ENCODE measurements at regions not wholly inside any gene's neighbourhood (a gene's known extent, or its start where the extent isn't known, plus 50 kb on each side); places are given as distances from the start of the nearest gene placed in this dataset.

GRCh38 chr1:213446496-213446895 is 395.5 kb downstream of the RPS6KC1 start:
- TF ChIP-seq, protein P1, sequence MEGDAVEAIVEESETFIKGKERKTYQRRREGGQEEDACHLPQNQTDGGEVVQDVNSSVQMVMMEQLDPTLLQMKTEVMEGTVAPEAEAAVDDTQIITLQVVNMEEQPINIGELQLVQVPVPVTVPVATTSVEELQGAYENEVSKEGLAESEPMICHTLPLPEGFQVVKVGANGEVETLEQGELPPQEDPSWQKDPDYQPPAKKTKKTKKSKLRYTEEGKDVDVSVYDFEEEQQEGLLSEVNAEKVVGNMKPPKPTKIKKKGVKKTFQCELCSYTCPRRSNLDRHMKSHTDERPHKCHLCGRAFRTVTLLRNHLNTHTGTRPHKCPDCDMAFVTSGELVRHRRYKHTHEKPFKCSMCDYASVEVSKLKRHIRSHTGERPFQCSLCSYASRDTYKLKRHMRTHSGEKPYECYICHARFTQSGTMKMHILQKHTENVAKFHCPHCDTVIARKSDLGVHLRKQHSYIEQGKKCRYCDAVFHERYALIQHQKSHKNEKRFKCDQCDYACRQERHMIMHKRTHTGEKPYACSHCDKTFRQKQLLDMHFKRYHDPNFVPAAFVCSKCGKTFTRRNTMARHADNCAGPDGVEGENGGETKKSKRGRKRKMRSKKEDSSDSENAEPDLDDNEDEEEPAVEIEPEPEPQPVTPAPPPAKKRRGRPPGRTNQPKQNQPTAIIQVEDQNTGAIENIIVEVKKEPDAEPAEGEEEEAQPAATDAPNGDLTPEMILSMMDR (IDR thresholded peaks at IDR 0.05), result no peak
- H3K4me1 ChIP-seq, result no peaks in the 10 kb centered on the region
- H3K27me3 ChIP-seq (ENCODE audit: insufficient read depth in 3 of 3, low read length in 2 of 3), result no peaks in the 10 kb centered on the region
- peak in 1 of 4 donors; percentile 52 for ATAC-seq
- H3K36me3 ChIP-seq (ENCODE audit: insufficient read depth in 1 of 2, low read depth in 1 of 2), result no peaks in the 10 kb centered on the region
- no peak overlapping the region for H3K4me3 ChIP-seq
- no peaks in the 10 kb centered on the region for H3K9me3 ChIP-seq
- WGBS, 3 donors, result 48 to 58% (median 56%) methylated on average over 5 of the region's 5 CpGs
- H3K27ac ChIP-seq, result no peak overlapping the region
- intact Hi-C loops (cut with DNase I), result no loop called here
- no peak for DNase-seq

DNA sequence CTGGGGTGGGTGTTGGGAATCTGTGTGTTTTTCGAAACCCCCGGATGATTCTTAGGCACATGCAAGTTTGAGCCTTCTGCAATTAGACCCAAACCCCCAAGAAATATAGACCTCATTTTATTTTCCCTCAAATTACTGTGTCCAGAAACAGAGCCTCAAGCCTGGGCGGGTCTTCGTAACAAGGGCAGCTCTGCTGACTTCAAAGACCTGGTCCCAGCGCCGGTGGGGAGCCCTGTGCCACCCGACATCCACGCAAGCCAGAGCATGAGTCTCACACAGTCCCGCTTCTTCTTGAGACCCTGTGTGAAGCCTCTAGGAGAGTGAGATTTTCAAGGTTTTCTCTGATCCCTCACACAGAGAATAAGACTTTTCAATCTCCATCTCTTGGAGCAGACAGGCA is 397.3 kb downstream of the RPS6KC1 start:
- no peaks in the 10 kb centered on the region for H3K36me3 ChIP-seq (ENCODE audit: insufficient read depth in 1 of 2, low read depth in 1 of 2)
- H3K4me1 ChIP-seq, result no peaks in the 10 kb centered on the region
- no peaks in the 10 kb centered on the region for H3K9me3 ChIP-seq
- no peak overlapping the region for H3K4me3 ChIP-seq
- TF ChIP-seq, protein P1 (IDR thresholded peaks at IDR 0.05), result no peak
- intact Hi-C loops (cut with DNase I), result no loop called here
- H3K27ac ChIP-seq, result no peak overlapping the region
- H3K27me3 ChIP-seq (ENCODE audit: insufficient read depth in 3 of 3, low read length in 2 of 3), result no peaks in the 10 kb centered on the region
- WGBS, 3 donors, result 95 to 96% (median 95%) methylated on average over 9 of the region's 9 CpGs
- ATAC-seq (no peak), DNase-seq (no peak)

- Histone ChIP-seq H3K9me3 (no peaks in the 10 kb centered on the region), H3K36me3 (ENCODE audit: insufficient read depth in 1 of 2, low read depth in 1 of 2) (no peaks in the 10 kb centered on the region), H3K4me3 (no peak overlapping the region), H3K4me1 (no peaks in the 10 kb centered on the region), H3K27ac (no peak overlapping the region), H3K27me3 (ENCODE audit: insufficient read depth in 3 of 3, low read length in 2 of 3) (no peaks in the 10 kb centered on the region)
- TF ChIP-seq, protein P1 (IDR thresholded peaks at IDR 0.05), result no peak
- WGBS, 3 donors, result 72 to 77% (median 75%) methylated on average over 4 of the region's 4 CpGs
- intact Hi-C loops (cut with DNase I), result no loop called here
- ATAC-seq, result no peak
- no peak for DNase-seq
These were observed 397.7 kb downstream of the RPS6KC1 start for GRCh38 chr1:213448776-213449175.

DNA sequence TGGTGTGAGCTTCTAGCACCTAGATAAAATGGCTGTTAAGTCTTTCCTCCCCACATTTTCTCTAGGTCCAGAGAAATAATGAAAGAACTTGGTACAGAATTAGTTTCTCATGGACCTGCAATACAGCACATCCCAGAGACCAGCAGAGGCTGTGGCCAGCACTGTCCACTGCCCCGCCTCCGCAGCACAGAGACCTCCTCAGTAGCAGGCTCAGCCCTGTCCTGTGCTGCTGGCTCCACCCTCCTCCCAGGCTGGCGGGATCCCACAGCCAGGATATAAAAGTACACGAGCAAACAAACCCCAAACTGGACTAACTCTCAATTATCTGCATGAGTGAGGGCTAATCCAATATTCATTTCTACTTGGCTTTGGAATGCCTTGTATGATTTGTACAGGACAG is 401.5 kb downstream of the RPS6KC1 start:
- no peaks in the 10 kb centered on the region for H3K4me1 ChIP-seq
- intact Hi-C loops (cut with DNase I), result no loop called here
- H3K27me3 ChIP-seq (ENCODE audit: insufficient read depth in 3 of 3, low read length in 2 of 3), result no peaks in the 10 kb centered on the region
- TF ChIP-seq, protein P1 (IDR thresholded peaks at IDR 0.05), result no peak
- no peak overlapping the region for H3K4me3 ChIP-seq
- H3K9me3 ChIP-seq, result no peaks in the 10 kb centered on the region
- ATAC-seq (no peak), DNase-seq (no peak)
- no peaks in the 10 kb centered on the region for H3K36me3 ChIP-seq (ENCODE audit: insufficient read depth in 1 of 2, low read depth in 1 of 2)
- H3K27ac ChIP-seq, result no peak overlapping the region
- WGBS, 3 donors, result 73 to 82% (median 74%) methylated on average over 4 of the region's 4 CpGs

DNA sequence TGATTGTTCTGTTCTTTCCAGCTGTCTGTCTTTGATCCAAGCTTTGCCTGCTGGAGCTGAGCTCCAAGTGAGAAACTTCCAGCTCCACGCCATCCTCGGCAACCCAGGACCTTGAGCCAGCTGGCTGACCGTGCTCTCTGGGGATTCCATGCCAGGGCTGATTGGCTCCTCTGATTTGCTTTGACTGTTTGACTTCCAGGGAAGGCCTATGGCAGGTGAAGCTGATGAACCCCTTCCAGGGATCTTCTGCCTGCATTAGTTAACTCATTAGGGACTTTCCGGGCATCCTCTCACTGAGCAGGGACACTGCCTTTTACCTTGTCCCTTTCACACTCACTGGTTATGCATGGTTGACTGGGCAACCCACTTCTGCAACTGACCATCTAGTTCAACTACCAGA is 406.1 kb downstream of the RPS6KC1 start:
- no peaks in the 10 kb centered on the region for H3K4me1 ChIP-seq
- H3K36me3 ChIP-seq (ENCODE audit: insufficient read depth in 1 of 2, low read depth in 1 of 2), result no peaks in the 10 kb centered on the region
- no peak overlapping the region for H3K27ac ChIP-seq
- TF ChIP-seq, protein P1 (IDR thresholded peaks at IDR 0.05), result no peak
- peak; percentile 79 to 96 (median 88) for ATAC-seq
- no peak overlapping the region for H3K4me3 ChIP-seq
- H3K27me3 ChIP-seq (ENCODE audit: insufficient read depth in 3 of 3, low read length in 2 of 3), result no peaks in the 10 kb centered on the region
- 20 to 33% (median 25%) methylated on average over 4 of the region's 4 CpGs for WGBS, 3 donors
- DNase-seq, result peak; percentile 43 to 67
- intact Hi-C loops (cut with DNase I), result no loop called here
- H3K9me3 ChIP-seq, result no peaks in the 10 kb centered on the region

All from psoas muscle (tissue), 7 donors.